T47D (cell line): ENCODE measurements at regions not wholly inside any gene's neighbourhood (a gene's known extent, or its start where the extent isn't known, plus 50 kb on each side); places are given as distances from the start of the nearest gene placed in this dataset.

Experiments
- DNase-seq, 2 experiments: peaks; one replicate each; pipeline versions ENCODE4 v3.0.0 to v3.0.0-alpha.2; 2011 to 2012; ENCODE audit warnings: low read depth in 1 of 2, low spot score in 1 of 2
- JUND ChIP-seq: IDR thresholded peaks from 2 replicates; pipeline ENCODE4 v1.6.1; 2012; ENCODE audit warnings: low read depth
- in situ Hi-C: cut with HindIII; loops from 2 replicates; pipeline ENCODE4 v1.10.0; 2016; ENCODE audit warnings: low sequenced_read_pairs, low pct_unique_long_range_greater_than_20kb

- TF ChIP-seq JUND, result no peak
- no peak for DNase-seq
- in situ Hi-C loops, result no loop called here
These were observed 241.2 kb upstream of the SKOR2 start for GRCh38 chr18:47492691-47493090.

GRCh38 chr18:47490882-47491281 lies 239.4 kb upstream of the SKOR2 start:
- no peak for DNase-seq
- in situ Hi-C loops, result no loop called here
- TF ChIP-seq JUND, result no peak

- no peak for DNase-seq
- no peak for TF ChIP-seq JUND
- in situ Hi-C loops, result no loop called here
These were observed 233.8 kb upstream of the SKOR2 start for GRCh38 chr18:47485221-47485797.

- in situ Hi-C loops, result no loop called here
- no peak for DNase-seq
- TF ChIP-seq JUND, result no peak
These were observed 232.6 kb upstream of the SKOR2 start for GRCh38 chr18:47484068-47484467.

- TF ChIP-seq JUND, result no peak
These were observed 228.7 kb upstream of the SKOR2 start for GRCh38 chr18:47480166-47480565.

GRCh38 chr18:47471784-47472183 lies 220.3 kb upstream of the SKOR2 start:
- no peak for TF ChIP-seq JUND
- no peak for DNase-seq
- in situ Hi-C loops, result no loop called here

More at GRCh38 chr18:47480166-47480565, 228.7 kb upstream of the SKOR2 start:
- in situ Hi-C loops, result no loop called here
- DNase-seq, result no peak

- in situ Hi-C loops, result no loop called here
- no peak for TF ChIP-seq JUND
- no peak for DNase-seq
These were observed 219.5 kb upstream of the SKOR2 start for GRCh38 chr18:47470941-47471340.

GRCh38 chr18:47469576-47469975 lies 218.1 kb upstream of the SKOR2 start:
- no peak for TF ChIP-seq JUND
- no peak for DNase-seq
- in situ Hi-C loops, result no loop called here

- TF ChIP-seq JUND, result no peak
- in situ Hi-C loops, result no loop called here
- DNase-seq, result no peak
These were observed 210.5 kb upstream of the SKOR2 start for GRCh38 chr18:47461977-47462376.

GRCh38 chr18:47461406-47461948 lies 210.0 kb upstream of the SKOR2 start:
- in situ Hi-C loops, result no loop called here

GRCh38 chr18:47458483-47458882 lies 207.0 kb upstream of the SKOR2 start:
- no peak for DNase-seq
- TF ChIP-seq JUND, result no peak
- in situ Hi-C loops, result no loop called here

More at GRCh38 chr18:47461406-47461948, 210.0 kb upstream of the SKOR2 start:
- TF ChIP-seq JUND, result no peak
- DNase-seq, result no peak

GRCh38 chr18:47457614-47458013 lies 206.2 kb upstream of the SKOR2 start:
- TF ChIP-seq JUND, result no peak
- DNase-seq, result no peak
- in situ Hi-C loops, result no loop called here

- DNase-seq, result no peak
- in situ Hi-C loops, result no loop called here
- TF ChIP-seq JUND, result no peak
These were observed 201.6 kb upstream of the SKOR2 start for GRCh38 chr18:47453038-47453437.

- in situ Hi-C loops, result no loop called here
- no peak for DNase-seq
- TF ChIP-seq JUND, result no peak
These were observed 197.5 kb upstream of the SKOR2 start for GRCh38 chr18:47448956-47449355.
